Stimulated activated CD4-positive, alpha-beta T cell treated with anti-CD3 and anti-CD28 coated beads, Interleukin-15, amount 100 ng/mL, for 24 hours (primary cell): ENCODE measurements at regions not wholly inside any gene's neighbourhood (a gene's known extent, or its start where the extent isn't known, plus 50 kb on each side); places are given as distances from the start of the nearest gene placed in this dataset.

Experiments
- DNase-seq: peaks from one replicate; pipeline ENCODE4 v3.0.0-alpha.2; 2020

DNA sequence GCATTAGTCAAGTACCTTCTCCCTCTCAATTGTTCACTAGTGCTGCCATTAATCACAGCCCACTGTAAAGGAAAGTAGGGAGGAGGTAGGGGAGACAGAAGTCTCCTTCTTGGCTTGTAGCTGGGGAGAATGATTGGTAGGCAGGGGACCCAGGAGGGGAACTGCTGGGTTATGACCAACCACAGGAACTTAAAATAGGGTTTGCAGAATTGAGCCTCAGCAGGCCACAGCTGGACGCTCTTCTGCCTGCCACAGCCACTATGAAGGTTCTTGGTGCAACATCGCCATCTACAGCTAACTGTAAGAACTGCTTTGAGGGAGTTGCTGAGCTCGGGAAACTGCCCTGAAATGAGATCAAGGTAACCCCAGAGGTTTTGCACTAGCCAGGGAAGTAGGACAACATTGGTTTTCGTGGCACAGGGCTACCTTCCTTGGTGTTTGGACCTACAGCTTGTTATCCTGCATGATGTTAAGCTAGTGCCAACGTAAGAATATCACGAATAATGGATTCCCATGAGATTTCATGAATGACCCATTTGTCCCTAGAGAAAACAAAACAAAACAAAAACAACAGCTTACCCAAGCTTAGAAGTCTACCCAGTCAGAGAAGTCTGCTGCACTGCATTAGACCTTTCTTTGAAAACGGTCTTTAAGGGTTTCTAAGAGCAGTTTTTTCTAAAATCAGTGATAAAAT is 787.1 kb upstream of the API5 start:
- DNase-seq: peak; percentile 5

DNA sequence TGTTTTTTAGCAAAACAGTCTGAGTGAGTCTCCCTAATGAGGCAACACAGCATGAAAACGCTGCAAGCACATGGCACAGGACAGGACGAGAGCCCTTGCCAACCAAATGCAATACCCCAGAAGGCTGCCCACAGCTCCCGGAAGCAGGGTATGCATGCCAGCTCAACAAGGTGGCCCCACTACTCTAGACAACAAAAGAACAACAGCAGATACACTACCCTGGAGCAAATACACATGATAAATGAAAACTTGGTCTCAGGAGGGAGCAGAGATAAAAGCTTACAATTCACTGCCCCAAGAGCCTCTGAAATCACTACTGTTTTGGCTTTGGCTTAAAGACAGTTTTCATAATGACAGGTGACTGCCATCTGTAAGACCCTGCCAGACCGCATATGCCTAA is 785.4 kb upstream of the API5 start:
- DNase-seq: no peak

DNA sequence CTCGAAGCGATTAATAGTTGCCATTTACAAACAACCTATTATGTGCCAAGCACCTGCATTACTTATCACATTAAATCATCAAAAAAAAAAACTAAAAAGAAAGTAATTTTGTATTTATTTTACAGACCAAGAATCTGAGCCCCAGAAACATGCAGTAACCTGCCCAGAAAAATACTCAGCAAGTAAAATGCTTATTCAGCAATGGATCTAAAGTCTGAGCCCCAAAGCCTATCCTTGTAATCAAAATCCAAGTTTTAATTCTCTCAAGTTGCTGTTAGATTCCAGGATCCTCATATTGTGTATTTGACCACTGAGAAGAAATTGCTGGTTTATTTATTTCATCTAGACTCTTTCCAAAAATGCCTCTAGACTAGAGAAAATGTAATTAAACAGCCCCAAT is 783.3 kb upstream of the API5 start:
- no peak for DNase-seq

DNA sequence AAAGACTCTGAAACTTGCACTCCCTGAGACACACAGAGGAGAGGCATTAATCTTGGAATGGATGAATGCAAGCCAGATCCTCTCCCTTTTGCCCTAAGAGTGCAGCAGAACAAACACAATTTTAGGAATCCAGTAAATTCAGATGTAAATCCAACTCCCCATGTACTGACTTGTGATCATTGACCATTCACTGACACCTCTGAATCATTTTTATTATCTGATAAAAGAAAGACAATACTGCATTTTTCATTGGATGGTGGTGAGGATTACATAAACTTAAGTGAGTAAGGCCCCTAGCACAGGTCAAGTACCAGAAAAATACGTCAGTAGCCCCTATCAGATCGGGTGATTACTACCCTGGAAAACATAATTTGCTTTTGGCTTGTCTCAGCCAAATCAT is 782.9 kb upstream of the API5 start:
- DNase-seq: no peak

DNA sequence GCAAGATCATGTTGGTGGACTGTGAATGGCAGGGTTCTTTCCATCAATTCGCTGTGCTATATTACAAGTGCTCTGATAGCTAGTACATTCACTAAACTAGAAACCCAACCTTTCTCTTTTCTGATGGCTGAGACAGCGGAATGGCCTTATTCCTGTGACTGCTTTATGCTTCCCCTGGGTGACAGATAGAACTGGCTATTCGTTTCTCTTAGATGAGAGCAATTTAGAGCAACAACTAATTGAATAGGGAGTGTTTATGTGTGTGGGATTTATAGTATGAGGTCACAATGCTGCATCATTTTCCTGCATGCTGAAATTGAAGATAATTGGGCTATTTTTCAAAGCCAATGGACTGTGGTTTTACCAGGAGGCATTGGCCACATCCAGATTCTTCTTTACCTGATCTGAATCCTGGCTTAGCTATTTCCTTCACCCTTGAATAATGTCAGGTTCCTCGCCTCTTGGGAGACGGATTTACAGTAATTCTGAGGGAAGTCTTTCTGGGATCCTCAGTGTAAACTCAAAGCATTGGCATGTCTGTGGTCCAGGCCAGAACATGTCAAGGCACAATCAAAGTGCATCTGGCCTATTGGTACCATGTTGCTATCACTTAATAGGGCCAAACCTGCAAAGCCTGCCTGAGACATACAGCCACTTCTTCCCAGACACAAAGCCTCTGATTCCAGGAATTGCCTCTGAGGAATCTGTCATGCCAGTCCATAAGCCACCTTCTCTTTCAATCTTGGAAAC is 775.0 kb upstream of the API5 start:
- DNase-seq: no peak

DNA sequence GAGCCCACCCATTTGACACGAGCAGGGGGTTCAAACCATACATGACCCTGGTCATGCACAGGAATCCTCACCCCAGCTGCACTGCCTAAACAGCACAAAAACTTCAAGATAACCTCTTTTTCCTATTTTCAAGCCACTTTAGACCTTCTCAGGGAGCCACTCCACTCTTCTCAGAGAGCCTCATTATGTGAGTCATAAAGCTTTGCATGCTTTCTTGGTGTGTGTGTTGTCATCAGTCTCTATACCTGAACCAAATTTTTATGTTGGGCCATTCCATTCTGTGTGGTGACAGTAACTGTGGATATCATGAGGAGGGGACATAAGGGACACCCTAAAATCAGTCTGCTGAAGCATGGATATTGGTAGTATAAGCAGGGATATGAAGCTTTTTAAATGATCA is 769.5 kb upstream of the API5 start:
- DNase-seq: no peak

DNA sequence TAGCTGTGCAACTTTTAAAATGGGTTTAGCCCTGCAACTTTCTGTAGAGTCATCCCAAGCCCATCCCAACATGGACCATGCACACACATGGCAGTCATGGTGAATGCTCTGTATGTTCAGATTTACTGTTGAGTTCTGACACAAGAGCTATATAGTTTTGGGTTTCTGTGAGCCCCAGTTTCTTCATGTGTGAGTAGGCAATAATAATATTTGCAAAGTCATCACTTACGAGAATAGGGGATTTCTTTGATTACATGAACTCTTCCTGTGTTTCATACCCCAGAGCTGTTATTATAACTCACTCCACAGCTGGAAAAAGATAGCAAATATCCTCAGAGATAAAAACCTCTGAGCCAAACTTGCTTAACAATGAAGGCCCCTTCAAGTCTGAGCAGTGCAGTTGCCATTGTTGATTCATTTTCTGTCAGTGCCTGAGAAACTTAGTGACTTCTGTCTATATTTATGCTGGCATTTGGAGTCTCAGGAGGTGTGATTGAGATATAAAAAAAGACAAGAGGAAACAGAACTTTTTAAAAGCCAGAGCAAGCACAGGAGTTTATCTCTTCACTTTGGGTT is 767.9 kb upstream of the API5 start:
- DNase-seq: no peak

DNA sequence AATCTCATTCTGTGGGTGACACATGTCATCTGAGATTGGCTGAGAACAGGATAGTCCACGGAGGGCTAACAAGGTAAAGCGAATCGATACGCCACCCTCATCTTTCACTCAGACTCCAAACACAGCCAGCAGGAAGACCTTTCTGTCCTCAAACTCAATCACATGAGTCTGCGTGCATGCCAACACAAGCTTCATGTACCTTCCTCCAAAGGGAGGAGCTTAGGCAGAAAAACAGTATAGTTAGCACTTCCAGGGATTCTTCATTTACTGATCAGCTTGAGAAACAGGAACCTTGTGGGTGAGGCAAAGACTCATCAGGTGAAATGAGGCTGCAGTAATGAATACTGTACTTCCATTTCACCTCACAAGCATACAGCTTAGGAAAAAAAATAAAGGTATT is 767.1 kb upstream of the API5 start:
- no peak for DNase-seq

DNA sequence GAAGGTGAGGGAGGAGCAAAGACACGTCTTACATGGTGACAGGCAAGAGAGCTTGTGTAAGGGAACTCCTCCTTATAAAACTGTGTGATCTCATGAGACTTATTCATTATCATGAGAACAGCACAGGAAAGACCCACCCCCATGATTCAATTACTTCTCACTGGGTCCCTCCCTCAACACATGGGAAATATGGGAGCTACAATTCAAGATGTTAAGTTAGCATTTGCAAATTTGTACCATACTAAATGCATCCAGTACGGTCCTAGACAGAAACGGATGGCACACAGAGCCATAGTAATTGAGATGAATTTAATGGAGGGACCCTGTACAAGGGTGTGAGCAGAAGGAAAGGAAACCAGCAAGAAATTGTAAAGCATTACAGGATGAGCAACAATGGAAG is 765.8 kb upstream of the API5 start:
- DNase-seq: no peak

DNA sequence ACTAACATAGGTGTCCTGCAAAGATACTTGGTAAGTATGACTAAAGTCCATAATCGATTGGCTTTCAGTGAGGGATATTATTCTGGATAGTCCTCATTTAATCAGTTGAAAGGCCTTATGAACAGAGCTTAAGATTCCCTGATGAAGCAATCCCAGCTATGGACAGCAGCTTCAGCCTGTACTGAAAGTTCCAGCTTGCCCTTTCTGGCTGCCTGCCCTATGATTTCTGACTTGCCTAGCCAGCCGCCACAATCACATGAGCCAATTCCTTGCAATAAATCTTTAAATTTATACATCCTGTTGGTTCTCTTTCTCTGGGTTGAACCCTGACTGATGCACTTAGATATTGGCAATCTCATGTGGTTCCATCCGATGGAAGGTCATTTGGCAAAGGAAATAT is 759.0 kb upstream of the API5 start:
- DNase-seq: no peak

DNA sequence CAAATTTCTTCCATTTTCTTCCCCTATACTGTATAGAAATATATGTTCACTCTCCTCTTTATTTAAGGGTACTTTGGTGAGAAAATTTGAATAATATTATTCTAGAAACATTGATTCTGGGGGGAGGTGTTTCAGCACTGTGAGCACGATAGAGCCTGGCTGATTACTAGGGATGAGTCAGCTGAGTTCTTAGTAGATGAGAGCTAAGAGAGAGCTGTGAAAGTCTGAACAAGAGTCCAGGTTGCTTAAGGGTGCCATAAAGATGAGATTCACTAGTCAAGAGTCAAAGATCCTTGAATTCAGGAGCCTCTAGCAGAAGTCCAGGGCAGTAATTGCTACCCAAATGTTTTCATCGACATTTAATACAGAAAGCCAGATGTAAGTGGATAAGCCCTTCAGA is 756.6 kb upstream of the API5 start:
- DNase-seq: no peak

DNA sequence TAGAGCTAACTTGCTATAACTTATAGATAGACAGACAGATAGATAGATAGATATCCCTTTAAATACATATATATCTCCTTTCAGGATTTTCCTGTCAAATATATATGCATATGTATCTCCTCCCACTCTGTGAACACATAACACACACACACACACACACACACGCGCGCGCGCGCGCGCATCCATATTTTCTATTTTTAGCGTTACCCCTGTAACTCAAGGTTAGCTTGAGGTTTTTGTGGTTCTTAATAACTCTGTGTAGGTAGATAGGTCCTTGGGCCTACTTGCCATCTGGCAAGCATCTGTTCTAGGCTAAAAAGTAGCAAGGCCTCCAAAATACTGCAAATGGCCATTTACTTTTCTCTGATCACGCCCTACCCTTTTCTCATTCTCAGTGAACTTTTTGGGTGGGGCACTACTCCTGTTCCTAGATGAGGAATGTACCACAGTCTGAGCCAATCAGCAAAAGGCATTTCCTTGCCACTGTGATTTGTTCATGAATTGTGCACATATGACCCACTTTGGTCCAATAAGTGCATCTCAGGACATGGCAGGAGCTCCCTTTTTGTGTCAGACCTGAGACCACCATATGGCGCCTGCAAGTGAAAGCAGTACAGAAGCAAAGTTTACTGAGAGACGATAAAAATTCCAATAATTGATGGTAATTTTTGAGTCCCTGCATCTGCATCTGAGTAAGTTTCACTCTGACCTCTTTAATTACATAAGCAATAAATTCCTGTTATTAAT is 740.5 kb upstream of the API5 start:
- no peak for DNase-seq

DNA sequence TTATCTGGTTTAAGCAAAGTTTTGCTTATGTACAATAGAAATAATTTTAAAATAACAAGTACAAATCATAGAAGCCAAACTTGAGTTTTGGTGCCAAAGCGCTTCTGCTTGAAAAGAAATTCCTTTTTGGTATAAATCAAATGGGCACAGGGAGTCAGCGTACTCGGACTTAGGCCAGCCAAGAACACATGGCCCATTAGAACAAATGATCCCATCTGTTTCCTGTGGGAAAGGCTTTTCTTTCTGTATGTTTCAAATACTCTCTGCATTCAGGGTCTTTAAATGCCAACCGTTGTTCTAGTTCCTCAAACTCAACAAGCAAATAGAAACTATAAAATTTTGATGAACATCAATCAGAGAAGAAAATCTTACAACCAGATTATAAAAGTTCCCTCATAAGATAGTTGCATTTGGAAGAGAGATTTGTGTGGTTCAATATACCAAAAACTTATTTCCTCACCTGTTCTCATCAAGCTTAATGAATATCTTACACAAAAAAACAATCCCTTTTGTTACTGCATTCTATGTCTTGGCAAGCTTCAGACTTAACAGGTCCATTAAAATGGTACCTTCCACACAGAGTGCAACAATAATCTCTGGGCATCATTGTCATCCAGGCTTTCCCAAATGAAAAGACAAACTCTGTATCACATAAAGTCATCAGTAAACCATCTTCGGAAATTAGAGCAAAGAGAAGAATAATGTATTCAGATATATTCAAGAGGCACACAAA is 739.8 kb upstream of the API5 start:
- no peak for DNase-seq

DNA sequence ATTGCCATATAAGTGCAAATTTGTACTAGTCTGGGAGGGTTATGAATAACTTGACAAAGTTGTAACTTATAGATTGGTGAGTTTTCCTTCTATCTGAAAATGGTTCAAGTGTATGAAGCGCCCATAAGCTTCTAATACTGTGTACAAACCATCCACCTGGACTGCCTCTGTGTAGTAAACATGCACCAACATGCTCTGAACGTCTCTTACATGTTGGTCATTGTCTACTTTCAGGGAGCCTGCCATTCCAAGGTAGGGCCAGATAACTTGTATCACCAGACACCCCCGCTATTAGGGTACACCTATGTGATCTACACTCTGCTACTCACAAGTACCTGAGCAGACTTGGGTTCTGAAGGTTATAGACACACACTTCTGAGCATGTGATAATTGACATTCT is 735.5 kb upstream of the API5 start:
- no peak for DNase-seq

DNA sequence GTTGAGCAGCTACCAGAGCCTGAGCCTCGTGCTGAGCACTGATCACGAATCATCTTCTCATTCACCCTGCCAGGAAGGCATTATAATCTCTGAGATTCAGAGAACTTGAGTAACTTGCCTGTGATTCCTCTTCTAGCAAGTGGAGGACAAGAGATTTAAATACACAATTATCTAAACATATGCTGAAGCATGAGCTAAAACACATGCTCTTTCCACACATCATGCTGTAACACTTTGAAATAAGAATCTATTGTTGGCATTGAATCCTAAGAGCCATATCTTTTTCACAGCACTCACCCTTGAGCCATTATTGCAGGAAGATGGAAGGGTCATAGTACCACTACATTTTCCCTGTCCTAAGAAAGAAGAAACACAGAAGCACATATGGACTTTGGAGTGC is 722.5 kb upstream of the API5 start:
- no peak for DNase-seq

DNA sequence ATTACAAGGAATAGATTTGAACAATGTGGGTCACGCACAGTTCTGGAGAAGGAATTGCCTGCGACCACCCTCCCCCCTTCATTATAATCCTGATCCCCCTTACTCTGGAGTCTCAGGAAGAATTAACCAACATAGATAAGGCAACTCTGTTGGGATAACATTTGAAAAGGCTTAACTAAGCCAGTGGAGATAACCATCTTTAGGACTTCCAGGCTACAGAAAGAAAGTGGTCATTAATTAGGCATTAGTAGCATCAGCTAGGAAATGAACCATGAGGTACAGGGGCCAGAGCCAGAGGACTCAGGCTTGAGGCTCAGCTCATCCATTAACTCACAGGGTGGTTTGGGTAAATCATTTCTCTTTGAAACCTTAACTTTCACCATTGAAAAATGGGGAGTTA is 720.0 kb upstream of the API5 start:
- no peak for DNase-seq

DNA sequence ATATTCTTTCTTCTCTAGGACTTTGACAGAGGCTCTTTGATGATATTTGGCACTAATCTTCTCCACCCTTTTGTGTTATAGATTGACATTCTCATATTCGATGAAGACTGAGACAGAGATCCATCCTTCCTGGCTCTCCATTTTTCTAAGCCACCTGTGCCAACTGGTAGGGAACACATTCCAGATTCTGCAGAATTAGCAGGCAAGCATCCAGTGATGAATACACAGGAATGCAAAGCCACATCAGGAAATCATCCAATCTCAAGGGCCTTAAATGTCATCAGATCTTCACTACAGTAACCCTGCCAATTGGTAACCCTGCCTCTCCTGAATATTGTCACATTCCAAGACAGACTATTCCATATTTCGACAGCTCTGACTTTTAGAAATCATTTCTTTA is 718.4 kb upstream of the API5 start:
- DNase-seq: no peak

DNA sequence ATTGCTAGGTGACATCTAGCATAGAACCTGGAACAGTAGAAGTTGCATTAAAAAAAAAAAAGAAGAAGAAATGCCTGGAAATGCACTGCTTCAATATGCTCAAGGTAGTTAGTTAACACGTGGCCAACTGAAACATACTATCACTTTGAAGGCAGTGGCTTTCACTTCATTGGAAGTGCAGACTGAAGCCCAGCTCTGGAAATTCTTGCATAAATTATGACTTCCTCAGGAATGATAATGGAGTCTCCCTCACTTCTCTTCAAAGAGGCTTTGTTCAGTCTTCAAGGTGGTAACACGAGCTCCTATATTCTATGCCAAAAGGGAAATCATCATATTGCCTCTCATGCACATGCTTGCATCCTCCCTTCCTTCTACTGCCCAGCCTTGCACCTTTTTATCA is 715.9 kb upstream of the API5 start:
- DNase-seq: no peak

DNA sequence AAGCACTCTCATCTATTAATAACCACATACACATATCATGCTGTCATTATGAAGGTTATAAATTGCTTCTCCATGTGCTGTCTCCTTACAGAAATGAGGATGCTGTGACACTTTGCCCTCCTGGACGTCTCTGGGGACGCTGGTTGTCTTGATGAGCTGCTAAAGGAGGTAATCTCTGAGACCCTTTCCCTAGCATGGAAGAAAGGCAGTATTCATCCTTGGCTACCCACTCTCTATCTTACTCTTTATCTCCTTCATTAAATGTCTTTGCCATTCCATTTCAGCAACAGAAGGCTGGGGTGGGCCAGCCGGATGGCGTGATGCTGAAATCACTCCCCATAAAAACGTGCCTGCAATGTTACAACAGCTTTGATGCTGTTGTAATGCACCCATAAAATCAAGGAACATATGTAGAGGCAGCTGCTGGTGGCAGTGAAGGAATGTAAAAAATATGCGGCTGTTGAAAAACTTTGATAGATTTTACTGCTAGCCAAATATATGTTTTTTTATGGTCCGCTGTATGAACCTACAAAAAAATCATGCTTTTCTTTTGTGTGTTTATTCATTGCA is 715.1 kb upstream of the API5 start:
- no peak for DNase-seq

DNA sequence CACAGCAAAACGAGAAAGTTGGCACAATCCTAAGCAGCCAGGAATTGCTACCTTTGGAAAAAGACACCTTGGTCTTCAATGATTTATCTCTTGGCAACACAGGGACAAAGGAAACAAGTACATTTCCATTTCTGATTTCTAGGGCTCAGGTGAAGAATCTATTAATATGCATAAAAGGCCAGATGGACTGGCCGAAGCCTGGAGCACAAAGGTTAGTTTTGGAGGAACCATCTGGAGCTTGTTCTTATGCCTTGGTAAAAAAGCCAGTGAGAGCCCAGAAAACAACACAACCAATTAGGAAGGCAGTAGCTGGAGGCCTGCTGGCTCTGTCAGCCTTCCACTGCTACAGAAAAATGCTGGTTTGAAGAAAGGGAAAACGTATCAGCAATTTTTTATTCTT is 713.5 kb upstream of the API5 start:
- DNase-seq: no peak

DNA sequence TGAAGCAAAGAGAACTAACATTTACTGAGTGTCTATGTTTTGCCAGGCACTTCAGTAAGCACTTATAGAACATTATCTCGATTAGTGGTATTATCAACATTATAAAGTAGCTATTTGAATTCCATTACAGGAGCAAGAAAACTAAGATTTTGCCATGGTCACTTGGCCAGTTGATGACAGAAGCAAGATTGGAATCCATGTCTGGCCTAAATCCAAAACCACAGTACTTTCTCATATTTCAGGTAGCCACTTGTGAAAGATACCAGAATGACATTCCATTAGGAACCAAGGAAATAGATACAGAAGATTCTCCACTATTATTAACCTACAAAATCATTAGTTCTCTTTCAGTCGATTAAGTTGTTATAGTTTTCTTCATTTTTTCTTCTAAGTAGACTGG is 691.0 kb upstream of the API5 start:
- no peak for DNase-seq

DNA sequence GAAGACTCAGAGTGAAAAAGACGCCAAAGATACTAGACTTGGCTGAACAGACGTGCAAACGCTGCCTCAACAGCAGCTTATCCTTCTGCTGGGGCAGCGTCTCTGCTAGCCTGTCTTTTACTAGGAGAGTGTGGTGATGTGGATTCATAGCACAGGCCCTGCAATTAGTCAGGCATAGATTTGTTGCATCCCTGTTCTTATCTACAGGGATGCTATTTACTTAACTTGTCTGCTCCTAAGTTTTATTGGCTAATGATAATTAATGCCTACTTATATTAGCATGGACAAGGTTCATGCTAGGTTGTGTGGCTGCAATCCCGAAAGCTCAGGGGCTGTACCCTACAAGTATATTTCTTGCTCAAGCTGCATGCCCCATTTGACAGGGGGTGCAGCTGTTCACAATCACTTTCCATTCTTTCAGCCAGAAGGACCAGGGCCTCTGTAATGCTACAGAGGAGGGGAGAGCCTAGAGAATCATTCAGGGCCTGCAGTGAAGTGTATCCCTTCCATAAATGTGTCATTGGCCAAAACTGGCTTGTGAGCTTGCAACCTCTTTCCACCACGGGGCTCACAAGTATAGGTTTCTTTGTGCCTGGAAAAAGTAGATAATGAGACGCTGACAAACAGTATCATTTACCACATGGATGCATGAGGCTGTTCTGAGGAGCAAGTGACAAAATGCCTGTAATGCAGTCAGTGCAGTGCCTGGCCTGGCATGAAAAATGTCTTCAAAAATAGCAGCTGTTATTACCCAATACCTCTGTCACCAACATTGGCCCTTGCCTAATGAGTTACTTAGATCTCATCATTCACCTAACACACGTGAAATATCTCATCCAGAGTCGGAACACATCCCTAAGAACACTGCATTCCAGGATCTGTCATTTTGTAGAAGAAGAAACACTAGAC is 685.8 kb upstream of the API5 start:
- no peak for DNase-seq
